IPS DF 4.7 (cell line): ENCODE measurements at regions not wholly inside any gene's neighbourhood (a gene's known extent, or its start where the extent isn't known, plus 50 kb on each side); places are given as distances from the start of the nearest gene placed in this dataset.

Source experiments
- DNase-seq: peaks from one replicate; pipeline ENCODE4 v3.0.0-alpha.2; 2013; ENCODE audit warnings: low spot score; ENCODE audit errors: extremely low read depth

DNA sequence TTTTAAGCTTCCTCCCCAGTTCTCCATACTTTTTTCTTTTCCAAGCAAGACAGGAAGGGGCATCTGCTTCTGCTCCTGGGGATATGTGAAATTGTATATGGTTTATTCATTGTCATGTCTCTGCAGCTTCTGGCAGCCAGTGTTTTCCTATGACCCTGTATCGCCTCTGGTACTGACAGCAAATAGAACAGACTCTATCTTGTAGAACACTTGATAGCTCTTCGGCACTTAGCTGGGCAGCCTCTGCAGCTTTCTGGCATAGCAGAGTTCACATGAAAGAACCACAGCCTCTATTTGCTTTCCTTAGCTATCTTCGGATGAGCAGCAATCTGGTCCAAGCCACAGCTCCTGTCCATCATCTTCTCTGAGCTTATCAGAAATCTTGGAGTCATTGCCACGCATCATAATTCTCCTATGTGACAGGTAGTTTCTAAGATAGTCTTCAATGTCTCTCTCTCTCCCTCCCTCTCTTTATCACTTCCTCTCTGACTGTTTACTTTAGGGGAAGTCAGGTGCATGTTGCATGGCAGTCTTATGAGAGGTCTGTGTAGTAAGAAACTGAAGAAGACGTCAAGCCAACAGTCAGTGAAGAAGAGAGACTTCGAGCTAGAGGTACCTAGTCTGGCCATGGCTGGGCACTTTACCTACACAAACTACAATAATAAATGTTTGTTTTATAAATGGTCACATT is 627.7 kb upstream of the CDH2 start:
- no peak for DNase-seq

DNA sequence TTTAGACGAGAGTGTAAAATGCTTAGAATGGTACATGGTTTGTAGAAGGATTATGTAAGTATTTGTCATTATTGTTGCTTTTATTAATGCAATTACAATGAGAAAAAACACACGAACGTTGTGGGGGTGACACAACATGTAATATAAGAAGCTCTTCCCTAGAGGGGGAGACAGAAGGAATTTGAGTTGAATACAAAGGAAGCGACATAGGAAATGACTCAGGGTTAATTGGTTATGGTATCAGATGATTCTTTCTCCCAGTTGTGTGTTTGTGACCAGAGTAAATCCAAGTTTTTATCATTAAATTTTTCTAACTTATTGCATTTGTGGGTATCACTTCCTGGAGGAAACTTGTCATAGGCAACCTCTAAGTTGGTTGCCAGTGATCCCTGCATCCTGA is 625.6 kb upstream of the CDH2 start:
- DNase-seq = no peak

- no peak for DNase-seq
These were observed 624.9 kb upstream of the CDH2 start for GRCh38 chr18:28801876-28802275.

GRCh38 chr18:28794459-28795245 is 617.7 kb upstream of the CDH2 start:
- no peak for DNase-seq

- no peak for DNase-seq
These were observed 617.0 kb upstream of the CDH2 start for GRCh38 chr18:28793901-28794300.

GRCh38 chr18:28792404-28793086 is 615.6 kb upstream of the CDH2 start:
- DNase-seq = no peak

DNA sequence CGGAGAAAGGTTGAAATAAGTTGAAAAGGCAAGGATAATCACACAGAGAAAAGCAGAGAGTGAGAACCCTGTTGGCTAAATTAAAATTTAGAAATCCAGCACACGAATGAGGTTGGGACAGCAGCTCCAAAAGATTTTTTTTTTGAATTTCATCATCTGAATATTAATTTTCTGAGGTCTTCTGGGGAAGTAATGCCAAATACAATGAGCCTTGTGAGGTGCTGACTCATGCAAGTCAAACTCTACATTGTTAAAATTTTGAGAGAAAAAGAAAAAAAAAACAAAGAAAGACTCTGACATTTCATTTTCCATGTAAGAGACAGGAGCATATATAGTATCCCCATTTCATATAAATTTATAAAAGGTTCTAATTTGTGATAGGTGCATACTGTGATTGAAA is 614.2 kb upstream of the CDH2 start:
- DNase-seq = no peak

- DNase-seq = no peak
These were observed 612.6 kb upstream of the CDH2 start for GRCh38 chr18:28789502-28789901.

DNA sequence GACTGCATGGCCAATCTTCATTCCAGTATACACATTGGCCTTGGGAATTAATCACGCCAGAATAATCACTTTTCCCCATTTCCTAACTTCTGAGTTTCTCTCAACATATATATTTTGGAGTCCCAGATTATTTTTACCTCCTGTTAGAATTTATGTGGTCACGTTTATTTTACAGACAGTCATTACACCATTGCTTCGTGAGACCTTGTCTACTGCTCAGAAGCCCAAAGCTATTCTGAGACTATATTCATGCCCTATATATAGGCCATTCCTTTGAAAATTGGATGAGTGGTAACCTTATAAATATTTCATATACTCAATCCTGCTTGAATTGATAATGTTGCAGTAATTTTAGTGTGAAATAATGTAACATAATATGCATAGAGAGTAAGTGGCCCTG is 610.0 kb upstream of the CDH2 start:
- no peak for DNase-seq

DNA sequence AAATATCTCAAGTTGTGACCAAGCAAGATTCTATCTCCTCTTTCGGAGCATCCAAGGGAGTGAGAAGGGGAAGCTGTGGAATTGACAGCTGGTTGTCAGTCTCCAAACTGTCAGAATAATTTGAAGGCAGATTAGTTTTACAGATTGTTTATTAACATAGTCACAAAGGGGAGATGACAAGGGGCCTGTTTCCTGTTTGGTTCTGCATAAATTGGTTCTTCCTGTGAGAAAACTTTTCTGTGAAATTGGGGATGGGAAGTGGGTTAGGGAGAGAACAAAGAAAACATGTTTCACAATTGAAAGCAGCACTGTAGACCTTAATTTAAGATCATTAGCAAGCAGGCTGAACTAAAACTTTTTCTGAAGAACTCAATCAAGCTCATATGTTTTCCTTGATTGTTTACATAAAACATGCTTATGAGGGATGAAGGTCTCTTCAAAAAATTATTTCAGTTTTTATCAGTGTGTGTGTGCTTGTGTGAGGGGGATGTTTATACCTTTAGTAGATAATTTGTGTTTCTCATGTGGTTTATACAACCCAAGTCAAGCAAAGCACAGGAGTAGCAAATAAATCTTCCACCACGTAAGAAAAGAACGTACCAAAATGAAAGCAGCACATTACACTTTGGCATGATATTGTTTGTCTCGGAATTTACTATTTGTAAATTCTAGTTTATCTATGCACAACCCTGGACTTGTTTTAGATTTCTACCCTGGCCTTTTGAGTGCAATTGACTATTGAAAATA is 604.9 kb upstream of the CDH2 start:
- no peak for DNase-seq

GRCh38 chr18:28778706-28779105 is 601.8 kb upstream of the CDH2 start:
- no peak for DNase-seq

- DNase-seq = no peak
These were observed 600.8 kb upstream of the CDH2 start for GRCh38 chr18:28777756-28778155.

DNA sequence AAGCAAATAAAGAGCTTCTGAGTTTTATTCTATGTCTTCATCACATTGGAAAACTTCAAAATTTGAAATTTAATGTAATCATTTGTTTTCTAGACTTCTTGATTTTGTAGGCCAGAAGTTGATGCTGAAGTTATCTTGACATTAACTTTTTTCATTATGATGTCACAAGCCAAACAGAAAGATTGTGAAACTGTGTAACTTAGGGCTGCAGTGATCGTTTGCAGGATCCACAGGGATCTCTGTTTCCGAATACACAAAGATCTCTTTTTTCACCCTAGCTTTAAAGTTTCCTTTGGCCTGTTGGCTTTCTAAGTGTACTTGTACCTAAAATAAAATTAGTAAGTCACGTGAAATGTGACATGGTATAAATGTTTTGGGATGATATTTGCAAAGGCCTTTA is 594.9 kb upstream of the CDH2 start:
- DNase-seq = no peak

DNA sequence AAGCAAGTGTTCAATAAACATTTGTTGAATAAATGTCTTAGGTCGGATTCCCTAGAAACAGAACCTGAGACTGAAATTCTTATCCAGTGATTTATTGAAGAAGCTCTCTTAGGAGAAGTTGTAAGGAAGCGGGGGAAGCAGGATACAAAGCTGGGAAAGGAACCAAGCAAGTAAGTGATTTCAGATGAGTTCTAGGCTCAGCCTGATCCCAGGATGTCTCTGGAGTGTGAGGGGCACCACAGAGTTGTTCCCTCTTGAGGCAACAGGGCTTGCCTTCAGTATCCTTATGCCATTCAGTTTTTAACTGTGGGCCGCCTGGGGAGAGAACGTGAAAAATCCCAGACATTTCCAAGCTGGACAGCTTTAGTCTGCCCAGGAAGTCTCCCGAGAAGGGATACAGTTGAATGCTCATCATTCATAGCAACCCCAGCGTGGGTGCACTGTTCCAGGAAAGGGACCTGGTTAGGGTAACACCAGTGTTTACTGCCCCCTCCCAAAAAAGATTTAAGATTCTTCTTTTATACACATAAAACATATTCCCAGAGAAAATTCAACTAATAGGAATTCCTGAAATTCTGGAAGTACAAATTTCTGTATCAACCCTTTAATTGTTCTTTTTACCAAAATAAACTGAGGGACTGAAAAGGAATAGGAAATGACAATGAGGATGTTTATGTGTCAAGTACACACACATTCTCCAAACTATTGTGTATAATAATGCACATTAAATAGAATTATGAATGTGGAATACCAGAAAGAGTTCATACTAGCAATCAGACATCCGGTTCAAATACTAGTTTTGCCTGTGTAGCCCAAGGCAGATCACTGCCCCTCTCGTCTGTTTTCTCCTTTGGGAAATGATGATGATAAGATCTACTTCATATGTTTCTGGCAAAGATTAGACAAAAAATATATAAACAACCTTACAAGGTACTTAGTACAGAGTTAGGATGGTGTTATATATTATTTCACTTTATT is 592.1 kb upstream of the CDH2 start:
- no peak for DNase-seq

- no peak for DNase-seq
These were observed 590.8 kb upstream of the CDH2 start for GRCh38 chr18:28767727-28768211.

DNA sequence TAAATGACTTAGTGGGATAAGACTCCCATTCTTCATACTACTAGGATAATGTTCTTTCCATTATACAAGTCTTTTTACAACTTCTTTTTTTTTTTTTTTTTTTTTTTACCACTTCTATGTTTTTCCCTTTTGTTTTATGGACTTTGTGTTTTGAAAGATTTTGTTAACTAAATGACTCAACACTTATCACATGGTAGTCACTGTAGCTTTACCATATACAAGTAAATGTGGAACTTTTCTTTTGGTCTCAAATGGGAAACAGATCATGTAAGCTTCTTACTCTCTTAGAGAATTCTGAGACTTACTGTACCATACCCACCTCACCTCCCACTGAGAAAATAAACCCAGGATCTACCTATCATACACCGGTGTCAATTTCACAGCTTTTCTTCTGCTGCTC is 590.3 kb upstream of the CDH2 start:
- no peak for DNase-seq

GRCh38 chr18:28766721-28767120 is 589.8 kb upstream of the CDH2 start:
- no peak for DNase-seq

GRCh38 chr18:28766027-28766426 is 589.1 kb upstream of the CDH2 start:
- DNase-seq = no peak

DNA sequence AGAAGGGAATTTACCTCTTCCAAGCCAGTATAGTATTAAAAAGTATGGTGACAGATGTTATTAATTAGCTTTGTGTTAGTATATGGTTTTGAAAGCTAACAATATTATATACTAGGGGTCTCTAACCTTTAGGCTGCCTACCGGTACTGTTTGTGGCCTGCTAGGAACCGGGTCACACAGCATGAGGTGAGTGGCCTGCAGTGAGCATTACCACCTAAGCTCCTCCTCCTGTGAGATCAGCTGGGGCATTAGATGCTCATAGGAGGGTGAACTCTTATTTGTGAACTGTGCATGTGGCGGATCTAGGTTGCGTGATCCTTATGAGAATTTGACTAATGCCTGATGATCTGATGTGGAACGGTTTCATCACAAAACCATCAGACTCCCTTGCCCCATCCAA is 583.4 kb upstream of the CDH2 start:
- DNase-seq = no peak

DNA sequence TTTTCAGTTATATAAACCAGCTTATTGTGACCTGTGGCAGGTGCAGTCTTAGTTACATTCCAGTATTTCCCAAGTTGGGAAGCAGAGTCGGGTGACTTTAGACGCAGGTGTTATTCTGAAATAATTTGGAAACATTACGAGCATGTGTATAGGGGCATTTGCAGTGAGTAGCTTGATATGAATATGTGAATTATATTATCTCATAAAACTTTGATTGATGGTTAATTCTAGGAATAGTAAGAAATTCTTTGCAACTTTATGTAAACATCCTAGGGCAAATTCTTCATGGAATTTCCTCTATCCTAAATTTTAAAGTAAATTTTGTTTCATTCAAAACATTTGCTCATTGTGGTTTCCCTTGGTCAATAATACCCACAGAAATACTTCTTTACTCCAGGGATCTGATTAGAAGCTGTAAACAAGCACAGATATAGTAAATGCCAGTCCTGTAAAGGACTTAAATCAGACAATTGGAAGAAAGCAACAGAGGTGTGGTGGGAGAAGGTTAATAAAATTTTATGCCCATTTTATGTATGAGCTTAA is 580.6 kb upstream of the CDH2 start:
- DNase-seq = no peak
